D721Med (cell line): ENCODE measurements at regions not wholly inside any gene's neighbourhood (a gene's known extent, or its start where the extent isn't known, plus 50 kb on each side); places are given as distances from the start of the nearest gene placed in this dataset.
"Not testable (repeated sequence)": the region's sequence is repeated elsewhere in the genome, so short reads cannot be mapped to it uniquely, and the experiment has no call there.

Source experiments
- DNase-seq: peaks from one replicate; pipeline ENCODE4 v3.0.0; 2011; ENCODE audit warnings: low spot score; ENCODE audit not compliant: insufficient read length
- FAIRE-seq: peaks from 2 replicates; lab custom pipeline; 2011; peaks lifted over from hg19 to GRCh38; lab: Jason Lieb, UNC
- TF ChIP-seq, protein P1 (sequence below): IDR thresholded peaks from 2 replicates; pipeline ENCODE4 v1.5.1; 2012; ENCODE audit warnings: mild to moderate bottlenecking, control low read depth; ENCODE audit not compliant: insufficient read depth; ENCODE audit errors: missing control alignments

DNA sequence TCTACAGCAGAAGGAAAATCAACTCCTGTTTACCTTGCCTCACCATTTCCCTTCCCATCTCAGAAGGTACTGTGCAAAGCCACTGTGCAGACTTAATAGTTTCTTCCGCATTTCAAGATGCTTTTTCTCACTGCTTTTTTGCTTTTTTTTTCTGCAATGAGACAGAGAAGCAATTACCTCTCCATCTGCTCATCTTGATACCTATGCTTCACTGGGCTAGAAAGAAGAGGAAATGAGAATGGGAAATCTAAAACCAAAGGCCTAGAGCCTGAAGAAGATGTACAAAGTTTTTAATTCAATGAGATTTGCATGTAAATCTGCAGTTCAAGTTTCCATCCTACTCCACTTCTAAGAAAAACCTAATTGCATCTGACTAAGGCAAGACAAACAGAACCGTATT lies 238.1 kb upstream of the SETMAR start:
- DNase-seq (no peak), FAIRE-seq (no peak)
- TF ChIP-seq, protein P1, sequence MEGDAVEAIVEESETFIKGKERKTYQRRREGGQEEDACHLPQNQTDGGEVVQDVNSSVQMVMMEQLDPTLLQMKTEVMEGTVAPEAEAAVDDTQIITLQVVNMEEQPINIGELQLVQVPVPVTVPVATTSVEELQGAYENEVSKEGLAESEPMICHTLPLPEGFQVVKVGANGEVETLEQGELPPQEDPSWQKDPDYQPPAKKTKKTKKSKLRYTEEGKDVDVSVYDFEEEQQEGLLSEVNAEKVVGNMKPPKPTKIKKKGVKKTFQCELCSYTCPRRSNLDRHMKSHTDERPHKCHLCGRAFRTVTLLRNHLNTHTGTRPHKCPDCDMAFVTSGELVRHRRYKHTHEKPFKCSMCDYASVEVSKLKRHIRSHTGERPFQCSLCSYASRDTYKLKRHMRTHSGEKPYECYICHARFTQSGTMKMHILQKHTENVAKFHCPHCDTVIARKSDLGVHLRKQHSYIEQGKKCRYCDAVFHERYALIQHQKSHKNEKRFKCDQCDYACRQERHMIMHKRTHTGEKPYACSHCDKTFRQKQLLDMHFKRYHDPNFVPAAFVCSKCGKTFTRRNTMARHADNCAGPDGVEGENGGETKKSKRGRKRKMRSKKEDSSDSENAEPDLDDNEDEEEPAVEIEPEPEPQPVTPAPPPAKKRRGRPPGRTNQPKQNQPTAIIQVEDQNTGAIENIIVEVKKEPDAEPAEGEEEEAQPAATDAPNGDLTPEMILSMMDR: no peak

DNA sequence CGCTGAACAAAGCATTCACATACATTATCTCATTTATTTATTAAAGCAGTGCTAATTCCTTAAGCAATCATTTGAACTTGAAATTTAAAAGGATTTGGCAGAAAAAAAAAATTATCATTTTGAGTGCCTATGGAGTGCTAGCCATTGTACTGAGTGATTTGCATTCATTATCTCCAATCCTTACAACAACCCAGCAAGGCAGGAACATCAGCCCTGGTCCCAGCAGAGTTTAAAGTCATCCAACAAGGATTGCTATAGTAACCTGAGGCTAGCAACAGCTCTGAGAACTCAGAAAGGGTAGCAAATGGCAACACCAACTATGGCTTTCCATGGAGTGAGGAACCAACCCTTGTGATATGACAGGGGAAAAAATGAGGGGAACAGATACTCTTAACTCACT lies 237.6 kb upstream of the SETMAR start:
- no peak for DNase-seq
- FAIRE-seq: no peak
- TF ChIP-seq, protein P1: no peak

DNA sequence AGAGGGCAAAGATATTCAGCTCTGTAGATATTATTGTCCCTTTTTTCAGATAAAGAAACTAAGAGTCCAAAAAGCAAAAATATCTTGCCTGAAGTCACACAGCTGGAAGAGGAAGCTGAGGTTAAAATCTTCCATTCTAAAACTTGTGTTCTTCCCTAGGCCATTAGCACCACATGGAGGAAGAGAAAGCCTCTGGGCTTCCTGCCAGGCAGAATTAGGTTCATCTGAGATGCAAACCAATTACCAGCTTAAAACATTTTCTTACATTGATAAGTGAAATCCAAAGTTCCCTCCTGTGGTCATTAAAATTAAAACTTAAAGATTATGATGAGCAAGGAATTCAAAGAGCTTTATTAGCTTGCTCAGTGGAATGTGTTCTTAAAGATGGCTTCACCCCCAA lies 235.3 kb upstream of the SETMAR start:
- TF ChIP-seq, protein P1: no peak
- no peak for DNase-seq
- no peak for FAIRE-seq

DNA sequence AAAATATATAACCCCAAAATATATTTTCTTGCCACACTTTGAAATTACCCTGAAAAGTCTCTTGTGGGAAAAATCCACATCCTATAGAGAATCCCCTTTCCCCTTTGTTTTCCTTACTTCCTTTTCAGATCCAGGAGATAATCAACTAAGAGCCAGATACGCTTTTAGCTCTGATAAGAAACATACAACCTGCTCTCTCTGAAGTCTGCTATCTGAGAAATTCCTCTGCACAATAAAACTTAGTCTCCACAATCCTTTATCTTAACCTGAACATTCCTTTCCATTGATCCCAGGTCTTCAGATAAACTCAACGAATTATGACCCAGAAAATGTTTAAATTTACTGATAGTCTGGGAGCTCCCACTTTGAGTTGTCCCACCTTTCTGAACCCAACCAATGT lies 233.4 kb upstream of the SETMAR start:
- no peak for DNase-seq
- no peak for FAIRE-seq
- TF ChIP-seq, protein P1: no peak

DNA sequence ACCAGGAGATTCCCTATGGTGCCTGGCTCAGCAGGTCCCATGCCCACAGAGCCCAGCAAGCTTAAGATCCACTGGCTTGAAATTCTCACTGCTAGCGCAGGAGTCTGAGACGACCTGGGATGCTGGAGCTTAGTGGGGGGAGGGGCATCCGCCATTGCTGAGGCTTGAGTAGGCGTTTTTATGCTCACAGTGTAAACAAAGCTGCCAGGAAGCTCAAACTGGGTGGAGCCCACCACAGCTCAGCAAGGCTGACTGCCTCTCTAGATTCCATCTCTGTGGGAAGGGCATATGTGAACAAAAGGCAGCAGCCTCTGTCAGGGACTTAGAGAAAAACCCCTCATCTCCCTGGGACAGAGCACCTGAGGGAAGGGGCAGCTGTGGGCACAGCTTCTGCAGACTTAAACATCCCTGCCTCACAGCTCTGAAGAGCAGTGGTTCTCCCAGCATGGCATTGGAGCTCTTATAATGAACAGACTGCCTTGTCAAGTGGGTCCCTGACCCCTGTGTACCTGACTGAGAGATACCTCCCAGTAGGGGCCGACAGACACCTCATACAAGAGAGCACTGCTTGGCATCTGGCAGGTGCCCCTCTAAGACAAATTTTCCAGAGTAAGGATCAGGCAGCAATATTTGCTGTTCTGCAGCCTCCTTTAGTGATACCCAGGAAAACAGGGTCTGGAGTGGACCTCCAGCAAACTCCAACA lies 231.5 kb upstream of the SETMAR start:
- FAIRE-seq (no peak), DNase-seq (no peak)
- TF ChIP-seq, protein P1: no peak

DNA sequence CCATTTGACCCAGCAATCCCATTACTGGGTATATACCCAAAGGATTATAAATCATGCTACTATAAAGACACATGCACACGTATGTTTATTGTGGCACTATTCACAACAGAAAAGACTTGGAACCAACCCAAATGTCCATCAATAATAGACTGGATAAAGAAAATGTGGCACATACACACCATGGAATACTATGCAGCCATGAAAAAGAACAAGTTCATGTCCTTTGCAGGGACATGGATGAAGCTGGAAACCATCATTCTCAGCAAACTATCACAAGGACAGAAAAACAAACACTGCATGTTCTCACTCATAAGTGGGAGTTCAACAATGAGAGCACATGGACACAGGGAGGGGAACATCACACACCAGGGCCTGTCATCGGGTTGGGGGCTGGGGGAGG lies 225.9 kb upstream of the SETMAR start:
- not testable (repeated sequence) for DNase-seq, FAIRE-seq

DNA sequence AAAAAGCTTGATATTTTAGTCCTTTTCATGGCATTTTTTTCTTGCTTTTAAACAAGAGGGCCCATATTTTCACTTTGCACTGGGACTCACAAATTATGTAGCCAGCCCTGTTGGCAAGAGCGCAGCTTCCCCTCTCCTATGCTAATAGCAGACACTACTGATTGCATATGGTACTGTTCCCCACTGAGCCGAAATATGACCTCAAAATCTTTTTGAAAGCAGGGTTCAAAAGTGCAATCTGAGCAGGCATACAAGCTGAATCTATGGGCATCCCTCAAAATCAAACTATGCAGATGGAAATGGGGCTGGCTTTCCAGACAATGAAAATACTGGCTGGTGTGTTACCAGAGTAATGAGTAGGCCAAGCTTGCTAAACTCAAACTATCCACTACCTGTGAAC lies 225.2 kb upstream of the SETMAR start:
- no peak for FAIRE-seq
- no peak for DNase-seq
- TF ChIP-seq, protein P1: no peak
